UCSD-AML1 (cell line): ENCODE measurements at regions not wholly inside any gene's neighbourhood (a gene's known extent, or its start where the extent isn't known, plus 50 kb on each side); places are given as distances from the start of the nearest gene placed in this dataset.

ENCODE experiments used
- DNase-seq: peaks from one replicate; lab custom pipeline; 2025; ENCODE audit not compliant: unreplicated experiment; lab: John Stamatoyannopoulos, UW

DNA sequence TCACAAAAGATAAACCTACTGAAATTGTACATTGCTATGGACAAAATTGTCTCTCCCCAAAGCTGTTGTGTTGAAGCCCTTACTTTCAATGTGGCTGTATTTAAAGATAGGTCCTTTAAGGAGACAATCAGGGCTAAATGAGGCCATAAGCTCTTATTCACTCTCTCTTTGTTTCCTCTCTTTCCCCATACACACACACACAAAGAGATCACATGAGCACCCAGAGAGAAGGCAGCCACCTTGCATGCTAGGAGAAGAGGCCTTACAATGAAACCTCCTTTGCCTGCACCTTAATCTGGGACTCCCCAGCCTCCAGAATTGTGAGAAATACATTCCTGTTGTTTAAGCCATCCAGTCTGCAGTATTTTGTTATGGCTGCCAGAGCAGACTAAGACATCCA lies 1295.6 kb upstream of the CDH6 start:
- DNase-seq = no peak

GRCh38 chr5:29896646-29897045 lies 1296.8 kb upstream of the CDH6 start:
- no peak for DNase-seq

DNA sequence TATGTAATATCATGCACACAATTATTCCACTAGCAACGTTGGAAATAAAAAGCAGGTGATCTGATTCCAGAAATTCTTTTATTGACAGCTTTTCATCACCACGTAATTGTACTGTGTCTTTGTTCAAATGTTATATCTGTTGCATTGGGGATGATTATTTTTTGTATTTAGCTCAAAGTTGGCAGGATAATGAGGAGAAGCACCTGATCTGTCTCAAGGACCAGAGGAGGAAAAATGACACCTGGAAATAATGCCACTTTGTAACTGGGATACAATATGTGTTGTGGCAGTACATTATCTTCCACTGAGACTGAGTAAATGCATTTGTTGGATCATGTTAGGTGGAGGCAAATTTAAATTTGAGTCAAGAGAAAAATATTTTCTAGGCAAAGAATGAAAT lies 1298.8 kb upstream of the CDH6 start:
- DNase-seq = no peak

DNA sequence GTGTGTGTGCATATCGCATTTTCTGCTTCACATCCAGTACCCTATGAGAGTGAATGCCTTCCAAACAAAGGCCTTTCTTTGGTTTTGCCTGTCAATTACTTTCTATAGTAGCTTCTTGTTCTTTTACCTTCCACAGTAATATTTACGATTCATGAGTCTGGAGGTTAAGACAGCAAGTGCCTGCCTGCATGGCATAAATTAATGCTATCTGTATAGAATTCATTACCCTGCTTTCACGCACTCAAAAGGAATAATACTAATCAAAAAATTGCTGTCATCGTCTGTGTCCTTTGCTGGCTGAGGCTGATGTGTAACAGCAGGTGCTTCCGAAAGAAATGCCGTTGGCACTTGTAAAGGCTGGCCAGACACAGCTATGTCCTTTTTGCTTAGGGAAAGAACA lies 1304.4 kb upstream of the CDH6 start:
- no peak for DNase-seq

GRCh38 chr5:29885595-29885994 lies 1307.9 kb upstream of the CDH6 start:
- no peak for DNase-seq

DNA sequence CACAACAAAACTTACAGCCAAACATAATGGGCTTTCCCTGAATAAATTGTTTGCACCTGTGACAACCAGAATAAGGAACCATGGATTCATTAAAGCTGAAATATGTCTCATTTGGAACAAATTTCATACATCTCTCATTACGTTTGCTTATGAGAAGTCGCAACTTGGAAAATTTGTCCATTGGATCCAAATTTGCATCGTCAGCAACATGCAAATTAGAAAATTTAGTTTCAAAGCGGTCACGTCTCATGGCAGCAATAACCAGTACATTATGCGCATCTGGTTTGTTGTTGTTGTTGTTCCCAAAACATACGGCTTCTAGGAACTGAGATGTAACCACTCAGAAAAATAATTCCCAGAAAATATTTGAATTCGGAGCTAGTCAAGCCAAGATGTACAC lies 1311.5 kb upstream of the CDH6 start:
- no peak for DNase-seq

GRCh38 chr5:29879401-29879800 lies 1314.1 kb upstream of the CDH6 start:
- no peak for DNase-seq

GRCh38 chr5:29878599-29878998 lies 1314.9 kb upstream of the CDH6 start:
- no peak for DNase-seq

DNA sequence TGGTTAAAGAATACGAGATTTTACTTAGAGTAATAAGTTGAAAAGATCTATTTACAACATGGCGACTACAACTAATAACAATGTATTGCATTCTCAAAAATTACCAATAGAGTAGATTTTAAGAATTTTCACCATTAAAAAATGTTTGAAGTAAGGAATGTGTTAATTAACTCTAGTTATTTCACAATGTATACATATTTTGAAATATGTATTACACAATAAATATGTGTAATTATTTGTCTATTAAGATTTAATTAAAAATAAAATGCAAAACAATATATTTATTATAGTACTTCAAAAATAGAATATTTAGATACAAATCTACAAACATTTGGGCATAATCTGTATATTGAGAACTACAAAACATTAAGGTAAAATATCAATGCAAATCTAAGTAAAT lies 1326.3 kb upstream of the CDH6 start:
- DNase-seq = no peak

DNA sequence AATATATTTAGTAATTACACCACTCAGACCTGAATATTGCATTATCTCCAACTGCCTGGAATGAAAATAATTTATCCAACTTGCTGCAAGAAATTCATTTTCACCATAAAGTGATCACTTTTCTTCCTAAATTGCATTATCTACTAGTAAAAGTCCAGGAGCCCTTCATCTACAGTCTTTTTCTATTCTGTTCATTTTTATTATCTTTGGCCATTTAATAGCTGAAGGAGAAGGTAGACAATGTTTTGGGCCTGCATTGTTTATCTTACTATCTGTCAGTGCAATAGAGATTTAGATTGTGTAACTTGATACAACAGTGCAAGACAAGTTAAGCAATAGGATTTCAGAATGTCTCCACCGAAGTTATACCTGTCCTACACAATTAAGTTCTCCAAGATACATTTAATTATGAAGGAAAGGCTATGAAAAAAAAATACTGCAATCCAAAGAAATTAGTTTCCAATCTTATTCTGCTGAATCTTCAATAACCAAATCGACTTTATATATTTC lies 1339.7 kb upstream of the CDH6 start:
- no peak for DNase-seq

- DNase-seq = no peak
Measured at GRCh38 chr5:29852329-29852728, 1341.2 kb upstream of the CDH6 start.

DNA sequence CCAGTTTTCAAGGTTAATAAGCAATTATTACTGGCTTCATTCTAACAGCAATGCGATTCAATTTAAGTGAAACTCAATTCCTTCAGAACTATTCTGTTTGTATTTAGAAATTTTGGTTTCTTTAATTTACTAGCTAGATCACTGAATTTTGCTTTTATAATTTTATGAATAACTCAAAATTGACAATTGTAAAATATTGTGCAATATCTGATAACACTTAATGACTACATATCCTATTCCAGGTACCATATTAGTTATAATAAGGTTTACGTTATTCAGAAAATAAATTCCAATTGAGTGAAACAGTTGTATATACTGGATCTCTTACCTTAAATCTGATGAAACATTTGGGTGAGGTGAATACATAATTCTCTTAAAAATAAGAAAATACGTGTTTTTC lies 1348.3 kb upstream of the CDH6 start:
- no peak for DNase-seq

DNA sequence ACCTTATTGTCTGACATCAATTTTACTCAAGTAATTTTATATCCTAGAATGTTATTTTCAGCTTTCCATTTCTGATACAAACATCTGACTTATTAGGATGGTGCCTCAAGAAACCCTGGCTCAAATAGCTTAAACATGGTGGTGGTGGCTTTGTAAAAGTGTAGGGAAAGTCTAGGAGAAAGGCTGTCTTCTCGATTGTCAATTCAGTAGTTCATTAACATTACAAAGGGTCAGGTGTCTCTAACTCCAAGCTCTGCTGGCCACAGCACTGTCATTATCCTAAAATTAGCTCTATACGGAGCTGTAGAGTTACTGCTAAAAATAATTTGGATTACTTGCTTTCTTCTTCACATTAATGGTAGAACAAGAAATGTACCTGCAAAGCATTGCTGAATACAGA lies 1360.1 kb upstream of the CDH6 start:
- no peak for DNase-seq

- no peak for DNase-seq
Measured at GRCh38 chr5:29822521-29822920, 1371.0 kb upstream of the CDH6 start.

DNA sequence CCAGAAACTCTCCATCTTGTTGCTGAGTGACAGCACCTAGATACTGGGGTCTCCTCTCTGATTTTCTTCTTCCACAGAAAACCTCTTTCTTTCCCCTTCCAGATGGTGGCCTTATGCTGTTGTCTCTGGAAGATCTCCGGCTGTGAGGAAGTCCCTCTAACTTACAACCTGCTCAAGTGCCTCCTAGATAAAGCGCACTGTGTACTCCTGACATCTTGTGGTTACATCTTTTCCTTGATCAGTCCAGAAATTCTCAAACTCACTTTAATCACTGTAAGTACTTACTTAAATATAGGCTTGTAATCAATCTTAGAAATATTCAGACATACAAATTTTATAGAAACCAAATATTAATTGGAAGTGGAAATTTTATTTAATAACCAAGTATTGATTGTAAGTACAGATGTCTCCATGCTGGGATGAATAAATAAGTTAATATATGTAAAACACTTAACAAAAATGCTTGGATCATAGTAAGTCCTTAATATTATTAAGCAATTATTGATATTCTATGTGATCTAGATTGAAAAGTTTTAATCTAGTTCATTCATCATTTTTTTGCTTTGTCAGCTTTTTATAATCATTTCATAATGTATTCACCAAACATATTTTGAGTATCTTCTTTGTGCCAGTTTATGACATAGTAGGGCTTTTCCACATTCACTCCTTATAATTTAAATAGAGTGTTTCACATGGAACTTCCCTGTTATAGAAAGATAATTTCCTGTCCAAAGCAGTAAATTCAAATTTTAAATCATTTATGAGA lies 1381.4 kb upstream of the CDH6 start:
- no peak for DNase-seq

GRCh38 chr5:29805804-29806203 lies 1387.7 kb upstream of the CDH6 start:
- DNase-seq = no peak

GRCh38 chr5:29800752-29801151 lies 1392.7 kb upstream of the CDH6 start:
- no peak for DNase-seq

- DNase-seq = no peak
Measured at GRCh38 chr5:29796013-29796412, 1397.5 kb upstream of the CDH6 start.

DNA sequence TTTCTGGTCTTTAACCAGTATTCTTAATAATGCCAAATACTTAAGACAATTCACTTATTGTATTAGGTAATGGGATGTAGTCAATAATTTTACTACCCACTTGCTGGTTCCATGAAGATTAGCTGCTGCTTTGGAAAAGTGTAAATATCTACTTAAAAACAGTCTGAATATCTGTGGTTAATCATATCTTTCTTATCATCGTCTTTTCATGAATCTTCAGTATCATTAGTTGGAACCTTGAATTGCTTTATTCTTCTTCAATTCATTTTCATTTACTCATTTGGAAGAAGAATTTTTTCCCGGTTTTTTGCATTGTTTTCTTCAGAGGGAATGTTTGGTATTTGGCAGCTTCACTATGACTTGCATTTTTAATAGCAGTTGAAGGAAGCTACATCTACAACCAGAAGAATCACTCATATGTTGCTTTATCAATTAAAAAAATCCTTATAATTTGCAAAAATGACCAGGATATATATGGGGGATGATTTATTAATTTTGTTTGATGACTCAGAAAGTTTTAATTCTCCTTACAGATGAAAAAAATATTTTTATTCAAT lies 1398.3 kb upstream of the CDH6 start:
- DNase-seq = no peak

DNA sequence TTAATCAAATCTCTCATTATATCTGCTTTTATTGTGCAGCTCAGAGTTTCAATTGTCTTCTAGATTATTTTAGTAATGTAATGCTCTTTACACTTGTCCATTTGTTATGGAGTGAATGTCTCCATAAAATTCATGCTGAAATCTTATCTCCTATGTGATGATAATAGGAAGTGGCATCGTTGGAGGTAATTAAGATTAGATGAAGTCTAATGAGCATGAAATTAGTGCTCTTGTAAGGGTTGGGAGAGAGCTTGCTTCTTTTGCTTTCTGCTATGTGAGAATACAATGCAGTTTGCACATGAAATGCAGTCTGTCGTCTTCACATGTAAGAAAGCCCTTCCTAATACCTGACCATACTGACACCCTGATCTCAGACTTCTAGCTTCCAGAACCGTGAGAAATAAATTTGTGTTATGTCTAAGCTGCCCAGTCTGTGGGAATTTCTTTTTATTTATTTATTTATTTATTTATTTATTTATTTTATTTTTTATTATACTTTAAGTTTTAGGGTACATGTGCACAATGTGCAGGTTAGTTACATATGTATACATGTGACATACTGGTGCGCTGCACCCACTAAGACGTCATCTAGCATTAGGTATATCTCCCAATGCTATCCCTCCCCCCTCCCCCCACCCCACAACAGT lies 1399.2 kb upstream of the CDH6 start:
- DNase-seq = no peak

DNA sequence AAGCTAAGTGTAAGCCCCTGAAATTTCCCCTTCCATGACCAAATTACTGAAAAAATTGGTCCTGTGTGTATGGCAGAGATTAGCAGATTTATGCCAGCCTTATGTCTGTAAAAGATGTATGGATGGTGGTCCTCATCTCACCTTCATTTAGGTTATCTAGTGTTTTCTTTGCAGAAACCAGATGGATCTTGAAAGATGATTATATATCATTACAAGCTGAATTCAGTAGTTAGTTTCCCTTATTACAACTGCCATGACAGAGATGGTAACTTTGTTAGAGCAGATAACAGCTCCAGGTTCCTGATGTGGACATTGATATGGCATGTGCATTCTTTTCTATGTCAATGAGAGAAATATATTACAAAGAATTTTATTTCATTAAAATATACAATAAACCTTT lies 1403.2 kb upstream of the CDH6 start:
- no peak for DNase-seq

DNA sequence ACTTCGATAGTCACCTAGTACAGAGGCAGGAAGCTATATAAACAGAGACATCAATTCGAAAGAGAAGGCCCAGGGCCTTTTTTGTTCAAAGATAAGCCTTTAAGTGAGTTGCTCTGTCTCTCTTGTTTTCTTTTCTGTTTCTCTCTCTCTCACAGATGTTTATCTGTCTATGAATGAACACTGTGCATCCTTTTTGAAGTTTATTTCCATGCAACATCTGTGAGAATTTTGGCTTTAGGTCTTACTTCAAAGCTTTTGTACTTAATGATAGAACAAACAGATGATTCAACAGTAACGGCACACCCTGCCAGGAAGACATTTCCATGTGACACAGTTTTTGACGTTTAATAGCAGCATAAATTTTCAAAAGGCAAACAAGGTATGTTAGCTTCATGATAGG lies 1413.1 kb upstream of the CDH6 start:
- no peak for DNase-seq
